ENCODE measurements at regions not wholly inside any gene's neighbourhood (a gene's known extent, or its start where the extent isn't known, plus 50 kb on each side); places are given as distances from the start of the nearest gene placed in this dataset.

DNA sequence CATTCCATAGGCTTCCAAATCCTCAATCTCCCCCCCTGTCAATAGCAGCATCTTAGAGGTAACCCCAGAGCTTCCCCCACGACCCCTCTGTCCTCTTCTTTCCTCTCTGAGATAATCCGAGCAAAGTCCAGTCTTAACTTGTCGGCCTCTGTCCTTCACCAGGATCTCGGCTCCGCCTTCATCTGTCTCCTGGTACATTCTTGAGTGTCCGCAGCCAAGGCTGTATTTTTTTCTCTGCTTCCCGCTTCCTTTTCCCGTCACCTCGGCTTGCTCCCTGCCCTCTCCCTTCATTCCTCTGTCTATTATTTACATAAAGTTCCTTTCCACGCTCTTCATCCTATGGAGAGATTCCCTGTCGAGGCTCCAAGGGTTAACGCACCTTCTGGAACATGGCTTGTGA lies 153.9 kb upstream of the GSC start:
- Histone ChIP-seq H3F3A (ENCODE audit: control insufficient read depth, insufficient read depth) (no peaks in the 10 kb centered on the region), H3K9me2 (replicated peaks; ENCODE audit: control insufficient read depth, low read length) (no peaks in the 10 kb centered on the region), H3K4me1 (ENCODE audit: control insufficient read depth, low read length) (no peaks in the 10 kb centered on the region), H4K20me1 (ENCODE audit: control insufficient read depth, insufficient read depth, low read depth, low read length) (no peaks in the 10 kb centered on the region), H3K9me3 (ENCODE audit: control insufficient read depth, insufficient read depth, low read length) (no peaks in the 10 kb centered on the region), H3K27ac (ENCODE audit: low read depth, low read length) (no peak overlapping the region), H3K79me2 (ENCODE audit: control insufficient read depth, low read length) (no peaks in the 10 kb centered on the region), H3K4me2 (ENCODE audit: low read length) (no peak overlapping the region), H3K27me3 (ENCODE audit: control insufficient read depth, low read length) (no peaks in the 10 kb centered on the region), H3K36me3 (ENCODE audit: control insufficient read depth, low read length) (no peaks in the 10 kb centered on the region), H3K4me3 (ENCODE audit: low read length) (no peak overlapping the region)
- TF ChIP-seq CTCF (IDR thresholded peaks at IDR 0.05; ENCODE audit: low read depth, low read length, poor library complexity, severe bottlenecking) = no peak
- TF ChIP-seq EZH2phosphoT487 (IDR thresholded peaks at IDR 0.05; ENCODE audit: borderline replicate concordance, low read length) = no peak

GRCh38 chr14:94922595-94923239 lies 152.8 kb upstream of the GSC start:
- Histone ChIP-seq H3K4me3 (ENCODE audit: low read length) (no peak overlapping the region), H3K4me2 (ENCODE audit: low read length) (no peak overlapping the region), H3K27me3 (ENCODE audit: control insufficient read depth, low read length) (no peaks in the 10 kb centered on the region), H3K27ac (ENCODE audit: low read depth, low read length) (no peak overlapping the region), H3F3A (ENCODE audit: control insufficient read depth, insufficient read depth) (no peaks in the 10 kb centered on the region), H3K79me2 (ENCODE audit: control insufficient read depth, low read length) (no peaks in the 10 kb centered on the region), H3K4me1 (ENCODE audit: control insufficient read depth, low read length) (no peaks in the 10 kb centered on the region), H3K36me3 (ENCODE audit: control insufficient read depth, low read length) (no peaks in the 10 kb centered on the region), H3K9me3 (ENCODE audit: control insufficient read depth, insufficient read depth, low read length) (no peaks in the 10 kb centered on the region), H3K9me2 (replicated peaks; ENCODE audit: control insufficient read depth, low read length) (no peaks in the 10 kb centered on the region), H4K20me1 (ENCODE audit: control insufficient read depth, insufficient read depth, low read depth, low read length) (no peaks in the 10 kb centered on the region)
- no peak for TF ChIP-seq CTCF (IDR thresholded peaks at IDR 0.05; ENCODE audit: low read depth, low read length, poor library complexity, severe bottlenecking)
- no peak for TF ChIP-seq EZH2phosphoT487 (IDR thresholded peaks at IDR 0.05; ENCODE audit: borderline replicate concordance, low read length)

- Histone ChIP-seq H3K27ac (ENCODE audit: low read depth, low read length) (no peak overlapping the region), H3K36me3 (ENCODE audit: control insufficient read depth, low read length) (no peaks in the 10 kb centered on the region), H3K27me3 (ENCODE audit: control insufficient read depth, low read length) (no peaks in the 10 kb centered on the region), H4K20me1 (ENCODE audit: control insufficient read depth, insufficient read depth, low read depth, low read length) (no peaks in the 10 kb centered on the region), H3K79me2 (ENCODE audit: control insufficient read depth, low read length) (no peaks in the 10 kb centered on the region), H3K4me1 (ENCODE audit: control insufficient read depth, low read length) (no peaks in the 10 kb centered on the region), H3F3A (ENCODE audit: control insufficient read depth, insufficient read depth) (no peaks in the 10 kb centered on the region), H3K4me2 (ENCODE audit: low read length) (no peak overlapping the region), H3K4me3 (ENCODE audit: low read length) (no peak overlapping the region), H3K9me3 (ENCODE audit: control insufficient read depth, insufficient read depth, low read length) (no peaks in the 10 kb centered on the region), H3K9me2 (replicated peaks; ENCODE audit: control insufficient read depth, low read length) (no peaks in the 10 kb centered on the region)
- TF ChIP-seq EZH2phosphoT487 (IDR thresholded peaks at IDR 0.05; ENCODE audit: borderline replicate concordance, low read length) (no peak), CTCF (IDR thresholded peaks at IDR 0.05; ENCODE audit: low read depth, low read length, poor library complexity, severe bottlenecking) (no peak)
Observed at GRCh38 chr14:94921882-94922585, 152.1 kb upstream of the GSC start.

All from DOHH2 (cell line).